ENCODE measurements at regions not wholly inside any gene's neighbourhood (a gene's known extent, or its start where the extent isn't known, plus 50 kb on each side); places are given as distances from the start of the nearest gene placed in this dataset.
"Not testable (repeated sequence)": the region's sequence is repeated elsewhere in the genome, so short reads cannot be mapped to it uniquely, and the experiment has no call there.

- no peak for DNase-seq
Observed at GRCh38 chr3:101999177-101999779, 150.0 kb downstream of the NFKBIZ start.

GRCh38 chr3:102000620-102001209 is 151.4 kb downstream of the NFKBIZ start:
- DNase-seq: no peak

- DNase-seq: no peak
Observed at GRCh38 chr3:102002056-102002455, 152.7 kb downstream of the NFKBIZ start.

GRCh38 chr3:102004561-102004960 is 155.2 kb downstream of the NFKBIZ start:
- DNase-seq: no peak

GRCh38 chr3:102005551-102005950 is 156.2 kb downstream of the NFKBIZ start:
- DNase-seq: no peak

GRCh38 chr3:102006812-102007485 is 157.6 kb downstream of the NFKBIZ start:
- peak; percentile 3 for DNase-seq

GRCh38 chr3:102008436-102008835 is 159.1 kb downstream of the NFKBIZ start:
- DNase-seq: not testable (repeated sequence)

GRCh38 chr3:102016417-102016816 is 167.1 kb downstream of the NFKBIZ start:
- DNase-seq: no peak

GRCh38 chr3:102017784-102018183 is 168.5 kb downstream of the NFKBIZ start:
- no peak for DNase-seq

GRCh38 chr3:102018551-102018950 is 169.2 kb downstream of the NFKBIZ start:
- DNase-seq: no peak

- no peak for DNase-seq
Observed at GRCh38 chr3:102020735-102021134, 171.4 kb downstream of the NFKBIZ start.

GRCh38 chr3:102024270-102024904 is 175.1 kb downstream of the NFKBIZ start:
- DNase-seq: no peak

- no peak for DNase-seq
Observed at GRCh38 chr3:102025606-102026270, 176.4 kb downstream of the NFKBIZ start.

GRCh38 chr3:102026656-102027055 is 177.3 kb downstream of the NFKBIZ start:
- DNase-seq: no peak

- DNase-seq: no peak
Observed at GRCh38 chr3:102030661-102031060, 181.3 kb downstream of the NFKBIZ start.

GRCh38 chr3:102031834-102032233 is 182.5 kb downstream of the NFKBIZ start:
- DNase-seq: no peak

- DNase-seq: no peak
Observed at GRCh38 chr3:102032491-102033383, 183.4 kb downstream of the NFKBIZ start.

- no peak for DNase-seq
Observed at GRCh38 chr3:102034639-102035451, 185.5 kb downstream of the NFKBIZ start.

GRCh38 chr3:102036017-102036416 is 186.7 kb downstream of the NFKBIZ start:
- DNase-seq: no peak

- no peak for DNase-seq
Observed at GRCh38 chr3:102036472-102036871, 187.2 kb downstream of the NFKBIZ start.

- DNase-seq: no peak
Observed at GRCh38 chr3:102037209-102037608, 187.9 kb downstream of the NFKBIZ start.
